Activated CD8-positive, alpha-beta T cell treated with anti-CD3 and anti-CD28 coated beads, Interleukin-2, amount 10 ng/mL, durations not matched to agents 7 days and 5 days (primary cell): ENCODE measurements at regions not wholly inside any gene's neighbourhood (a gene's known extent, or its start where the extent isn't known, plus 50 kb on each side); places are given as distances from the start of the nearest gene placed in this dataset.
A peak's percentile ranks its signal among the peaks of the same experiment; 100 is the strongest.
"Not testable (repeated sequence)": the region's sequence is repeated elsewhere in the genome, so short reads cannot be mapped to it uniquely, and the experiment has no call there.

Experiments used
- ATAC-seq: fragments of 150-1000 bp; cut with Tn5 transposase; one replicate; pipeline ENCODE4 v1.10.0; 2021; ENCODE audit warnings: moderate library complexity
- CTCF ChIA-PET: fragments of 350-600 bp; sonication (Branson Sonifier 250); formaldehyde crosslinking; loops from one replicate; lab custom pipeline; 2021; ENCODE audit warnings: antibody characterized with exemption; lab: Charles Lee
- POLR2A ChIA-PET: fragments of 350-600 bp; sonication (Branson Sonifier 250); formaldehyde crosslinking; loops from one replicate; lab custom pipeline; 2021; ENCODE audit warnings: antibody characterized with exemption; lab: Charles Lee
- DNase-seq: peaks from one replicate; pipeline ENCODE4 v3.0.0-alpha.2; 2020
- H3K27ac Mint-ChIP-seq: one replicate; pipeline ENCODE4 v1.8.0; 2021; ENCODE audit warnings: mild to moderate bottlenecking, mixed read lengths
- H3K27me3 Mint-ChIP-seq: one replicate; pipeline ENCODE4 v1.8.0; 2021; ENCODE audit warnings: low read depth, mixed read lengths
- H3K36me3 Mint-ChIP-seq: one replicate; pipeline ENCODE4 v1.8.0; 2021; ENCODE audit warnings: low read depth, mixed read lengths
- H3K4me1 Mint-ChIP-seq: one replicate; pipeline ENCODE4 v1.8.0; 2021; ENCODE audit warnings: low read depth, mixed read lengths
- H3K4me3 Mint-ChIP-seq: one replicate; pipeline ENCODE4 v1.8.0; 2021; ENCODE audit warnings: mild to moderate bottlenecking, mixed read lengths
- H3K9me3 Mint-ChIP-seq: one replicate; pipeline ENCODE4 v1.8.0; 2022; ENCODE audit warnings: mixed read lengths; ENCODE audit not compliant: insufficient read depth

DNA sequence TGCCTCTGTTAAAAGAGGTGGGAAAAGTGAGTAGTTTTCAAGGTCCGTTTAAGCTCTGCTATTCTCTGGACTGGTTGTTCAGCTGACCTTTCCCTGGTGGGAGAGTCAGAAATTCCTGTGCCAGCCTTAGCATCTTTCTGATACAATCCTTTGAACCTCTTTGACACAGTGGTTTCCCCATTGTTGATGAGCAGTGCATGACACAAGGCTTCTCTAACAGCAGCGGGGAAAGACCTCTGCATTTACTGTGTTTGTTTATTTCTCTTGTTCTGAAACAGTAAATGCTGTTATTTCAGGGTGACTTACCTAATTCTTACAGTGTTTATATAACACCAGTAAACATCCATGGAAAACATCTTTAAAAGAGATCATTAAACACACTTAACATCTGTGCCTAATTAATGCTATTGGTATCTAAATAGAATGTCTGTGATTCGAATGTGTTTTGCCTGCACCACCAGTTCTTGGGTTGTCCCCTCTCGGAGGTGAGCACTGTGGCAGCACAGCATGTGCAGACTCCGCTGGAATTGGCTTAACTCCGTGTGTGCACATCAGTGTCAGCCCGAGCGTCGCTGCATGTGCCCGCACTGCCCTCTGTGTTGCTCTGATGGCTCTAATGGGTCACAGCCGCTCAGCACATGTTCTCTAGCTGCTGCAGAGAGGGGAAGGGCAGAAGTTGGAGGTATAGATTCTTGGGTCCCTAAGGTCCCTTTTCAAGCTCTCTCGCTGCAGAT lies 104.3 kb downstream of the TBC1D26 start:
- H3K27ac Mint-ChIP-seq, ATAC-seq: not testable (repeated sequence)

GRCh38 chr17:15836991-15837390 lies 104.9 kb downstream of the TBC1D26 start:
- CTCF ChIA-PET, POLR2A ChIA-PET, H3K9me3 Mint-ChIP-seq, H3K4me3 Mint-ChIP-seq, H3K27ac Mint-ChIP-seq, H3K27me3 Mint-ChIP-seq, H3K36me3 Mint-ChIP-seq, ATAC-seq, DNase-seq: not testable (repeated sequence)
- H3K4me1 Mint-ChIP-seq = peaks cover 15% of the 10 kb centered on the region

More for the DNA sequence above, 104.3 kb downstream of the TBC1D26 start:
- H3K36me3 Mint-ChIP-seq, H3K27me3 Mint-ChIP-seq, H3K9me3 Mint-ChIP-seq, DNase-seq, POLR2A ChIA-PET, H3K4me3 Mint-ChIP-seq, CTCF ChIA-PET: not testable (repeated sequence)
- H3K4me1 Mint-ChIP-seq = peaks cover 19% of the 10 kb centered on the region

GRCh38 chr17:15847447-15848229 lies 97.3 kb upstream of the ADORA2B start:
- DNase-seq, H3K36me3 Mint-ChIP-seq, H3K9me3 Mint-ChIP-seq, H3K4me1 Mint-ChIP-seq, H3K27ac Mint-ChIP-seq, CTCF ChIA-PET, H3K27me3 Mint-ChIP-seq, H3K4me3 Mint-ChIP-seq, ATAC-seq, POLR2A ChIA-PET: not testable (repeated sequence)

DNA sequence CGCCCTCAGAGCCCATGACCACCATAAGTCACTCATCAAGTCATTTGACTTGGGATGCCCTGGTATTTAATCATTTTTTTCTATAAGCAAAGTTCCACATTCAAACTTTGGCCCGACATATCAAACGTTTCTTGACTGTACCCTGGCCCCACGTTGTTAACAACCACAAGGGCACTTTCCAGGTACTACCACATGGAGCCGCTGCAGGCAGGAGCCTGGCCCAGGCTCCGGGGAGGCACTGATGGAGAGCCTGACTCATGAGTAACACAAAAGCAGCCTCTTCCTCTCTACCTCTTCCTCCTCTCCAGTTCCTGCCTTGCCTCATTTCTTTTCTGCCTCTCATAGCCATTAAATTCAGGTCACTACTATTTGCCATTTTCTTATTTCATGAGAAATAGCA lies 95.9 kb upstream of the ADORA2B start:
- H3K36me3 Mint-ChIP-seq, H3K27me3 Mint-ChIP-seq, CTCF ChIA-PET, H3K4me1 Mint-ChIP-seq, H3K4me3 Mint-ChIP-seq, POLR2A ChIA-PET, H3K9me3 Mint-ChIP-seq, H3K27ac Mint-ChIP-seq: not testable (repeated sequence)
- DNase-seq = peak; percentile 82
- peak; percentile 99 for ATAC-seq

DNA sequence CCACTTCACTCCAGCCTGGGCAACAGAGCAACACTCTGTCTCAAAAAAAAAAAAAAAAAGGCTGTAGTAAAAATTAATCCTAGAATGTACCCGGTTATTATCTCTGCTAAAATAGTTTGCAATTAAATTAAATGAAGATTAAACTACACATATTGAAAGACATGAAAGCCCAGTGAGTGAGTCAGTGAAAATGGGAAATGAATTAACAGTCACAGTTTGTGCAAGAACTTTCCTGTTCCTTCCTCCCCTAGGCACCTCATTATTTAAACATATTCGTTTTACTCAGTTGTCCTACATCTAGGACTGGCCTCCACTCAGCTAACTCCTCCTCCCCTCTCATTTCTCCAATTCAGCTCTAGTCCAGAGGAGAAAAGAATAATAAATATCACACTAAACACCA lies 94.9 kb upstream of the ADORA2B start:
- H3K4me1 Mint-ChIP-seq, H3K27me3 Mint-ChIP-seq, H3K36me3 Mint-ChIP-seq, DNase-seq, H3K9me3 Mint-ChIP-seq, ATAC-seq, H3K27ac Mint-ChIP-seq, POLR2A ChIA-PET, H3K4me3 Mint-ChIP-seq: not testable (repeated sequence)
- CTCF ChIA-PET = interaction anchor here (1.1 kb wide), 1 partner anchor 94 kb away, joined by 3 read pairs; no protein-coding TSS in a partner anchor

DNA sequence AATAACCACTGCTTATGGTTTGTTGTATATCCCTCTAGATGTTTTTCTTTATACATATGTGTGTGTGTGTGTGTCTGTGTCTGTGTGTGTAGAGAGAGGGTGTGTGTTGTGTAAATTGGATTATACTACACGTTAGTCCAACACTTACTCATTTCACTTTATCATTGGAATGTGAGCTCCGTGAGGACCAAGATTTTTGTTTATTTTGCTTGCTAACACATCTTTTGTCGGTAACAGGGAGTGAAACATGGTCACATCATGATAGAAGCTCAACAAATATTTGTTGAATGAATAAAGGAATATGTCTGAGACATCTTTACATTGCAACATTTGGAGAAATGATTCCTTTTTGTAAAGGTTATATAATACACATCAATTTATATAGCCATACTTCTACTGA lies 94.2 kb upstream of the ADORA2B start:
- not testable (repeated sequence) for ATAC-seq, H3K9me3 Mint-ChIP-seq
- CTCF ChIA-PET = interaction anchor here (1.1 kb wide), 1 partner anchor 94 kb away, joined by 3 read pairs; no protein-coding TSS in a partner anchor

GRCh38 chr17:15852863-15853262 lies 92.1 kb upstream of the ADORA2B start:
- DNase-seq, H3K9me3 Mint-ChIP-seq, POLR2A ChIA-PET, H3K27ac Mint-ChIP-seq, H3K4me3 Mint-ChIP-seq, H3K36me3 Mint-ChIP-seq, H3K27me3 Mint-ChIP-seq, H3K4me1 Mint-ChIP-seq, ATAC-seq, CTCF ChIA-PET: not testable (repeated sequence)

More for the DNA sequence above, 94.2 kb upstream of the ADORA2B start:
- H3K4me1 Mint-ChIP-seq, H3K27ac Mint-ChIP-seq, POLR2A ChIA-PET, H3K27me3 Mint-ChIP-seq, H3K4me3 Mint-ChIP-seq, H3K36me3 Mint-ChIP-seq, DNase-seq: not testable (repeated sequence)

- H3K27me3 Mint-ChIP-seq, CTCF ChIA-PET, H3K27ac Mint-ChIP-seq, H3K9me3 Mint-ChIP-seq, H3K36me3 Mint-ChIP-seq, DNase-seq, ATAC-seq, H3K4me3 Mint-ChIP-seq, POLR2A ChIA-PET, H3K4me1 Mint-ChIP-seq: not testable (repeated sequence)
Measured at GRCh38 chr17:15856191-15856590, 88.7 kb upstream of the ADORA2B start.

DNA sequence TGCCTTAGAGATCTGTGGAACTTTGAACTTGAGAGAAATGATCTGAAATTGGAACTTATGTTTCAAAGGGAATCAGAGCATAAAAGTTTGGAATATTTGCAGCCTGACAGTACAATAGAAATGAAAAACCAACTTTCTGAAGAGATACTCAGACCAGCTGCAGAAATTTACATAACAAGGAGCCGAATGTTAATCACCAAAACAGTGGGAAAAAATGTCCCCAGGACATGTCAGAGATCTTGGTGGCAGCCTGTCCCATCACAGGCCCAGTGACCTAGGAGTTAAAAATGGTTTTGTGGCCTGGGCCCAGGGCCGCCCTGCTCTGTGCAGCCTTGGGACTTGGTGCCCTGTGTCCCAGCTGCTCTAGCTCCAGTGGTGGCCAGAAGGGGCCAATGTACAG lies 88.2 kb upstream of the ADORA2B start:
- ATAC-seq, CTCF ChIA-PET, H3K27me3 Mint-ChIP-seq: not testable (repeated sequence)

DNA sequence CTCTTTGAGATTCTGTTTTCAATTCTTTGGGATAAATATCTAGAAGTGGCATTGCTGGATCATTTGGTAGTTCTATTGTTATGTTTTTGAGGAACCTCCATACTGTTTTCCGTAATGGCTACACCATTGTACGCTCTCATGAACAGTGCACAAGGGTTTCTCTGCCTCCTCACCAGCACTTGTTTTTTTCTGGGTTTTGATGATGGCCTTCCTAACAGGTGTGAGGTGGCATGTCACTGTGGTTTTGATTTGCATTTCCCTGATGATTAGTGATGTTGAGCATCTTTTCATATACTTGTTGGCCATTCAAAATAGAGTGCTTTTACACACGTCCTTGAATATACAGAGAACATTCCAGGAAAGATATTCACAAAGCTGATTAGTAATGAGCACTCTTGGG lies 86.8 kb upstream of the ADORA2B start:
- H3K9me3 Mint-ChIP-seq, H3K4me3 Mint-ChIP-seq, DNase-seq, H3K36me3 Mint-ChIP-seq, H3K27me3 Mint-ChIP-seq, CTCF ChIA-PET, POLR2A ChIA-PET, H3K4me1 Mint-ChIP-seq, ATAC-seq, H3K27ac Mint-ChIP-seq: not testable (repeated sequence)

More for the DNA sequence above, 88.2 kb upstream of the ADORA2B start:
- H3K9me3 Mint-ChIP-seq, DNase-seq, H3K27ac Mint-ChIP-seq, H3K4me1 Mint-ChIP-seq, H3K36me3 Mint-ChIP-seq, POLR2A ChIA-PET, H3K4me3 Mint-ChIP-seq: not testable (repeated sequence)

DNA sequence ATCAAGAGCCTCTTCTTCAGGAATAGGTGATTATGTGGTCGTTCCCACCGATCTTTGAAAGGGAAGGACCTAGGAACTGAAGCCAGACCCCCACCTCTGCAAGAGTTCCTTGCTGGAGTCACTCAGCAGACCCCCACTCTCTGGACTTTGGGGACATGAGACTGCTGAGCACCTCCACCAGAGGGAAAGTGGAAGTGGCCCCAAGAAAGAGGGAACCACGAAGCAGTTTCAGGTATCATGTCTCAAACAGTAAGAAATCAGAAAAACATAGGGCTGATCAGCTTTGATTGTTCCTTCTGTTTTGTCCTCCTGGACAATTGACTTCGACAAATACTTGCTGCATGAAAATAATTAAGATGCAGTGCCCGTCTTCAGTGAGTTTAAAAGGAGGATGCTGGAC lies 84.2 kb upstream of the ADORA2B start:
- H3K36me3 Mint-ChIP-seq, CTCF ChIA-PET: not testable (repeated sequence)

DNA sequence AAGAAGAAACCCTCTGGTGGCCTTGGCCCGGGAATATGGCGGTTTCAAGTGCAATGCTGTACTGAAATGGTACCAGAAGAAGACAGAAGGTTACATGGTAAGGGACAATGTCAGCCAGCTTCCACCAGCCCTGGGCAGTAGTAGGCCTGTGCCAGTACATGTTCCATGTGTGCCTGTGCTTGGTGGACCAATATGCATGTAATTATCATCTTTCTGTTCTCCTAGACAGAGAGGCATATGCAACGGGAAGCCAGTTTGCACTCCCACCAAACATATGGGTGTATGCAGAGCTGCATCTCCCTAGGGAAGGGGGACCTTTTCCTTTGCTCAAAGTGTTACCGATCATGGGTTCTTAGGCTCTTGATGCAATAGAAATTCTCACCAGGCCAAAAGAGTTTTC lies 80.9 kb upstream of the ADORA2B start:
- DNase-seq, H3K9me3 Mint-ChIP-seq, H3K4me1 Mint-ChIP-seq, H3K27ac Mint-ChIP-seq, H3K4me3 Mint-ChIP-seq, ATAC-seq, CTCF ChIA-PET, H3K36me3 Mint-ChIP-seq, POLR2A ChIA-PET, H3K27me3 Mint-ChIP-seq: not testable (repeated sequence)

More for the DNA sequence above, 84.2 kb upstream of the ADORA2B start:
- H3K27ac Mint-ChIP-seq, H3K9me3 Mint-ChIP-seq, H3K4me3 Mint-ChIP-seq, POLR2A ChIA-PET, DNase-seq, H3K27me3 Mint-ChIP-seq, H3K4me1 Mint-ChIP-seq, ATAC-seq: not testable (repeated sequence)
